Sigmoid colon (tissue), 6 donors: ENCODE measurements at regions not wholly inside any gene's neighbourhood (a gene's known extent, or its start where the extent isn't known, plus 50 kb on each side); places are given as distances from the start of the nearest gene placed in this dataset.

ENCODE experiments used
- DNase-seq: peaks from one replicate; pipeline ENCODE4 v3.0.0-alpha.2; 2019
- H3K27ac ChIP-seq, 4 donors: fragments of 200-600 bp; sonication (generic); one replicate each; pipeline ENCODE4 v1.5.1; 2016 to 2019; ENCODE audit warnings: mild to moderate bottlenecking in 1 of 4
- H3K27me3 ChIP-seq, 3 donors: fragments of 200-600 bp; sonication (generic); one replicate each; pipeline ENCODE4 v1.5.1; 2019; ENCODE audit warnings: mild to moderate bottlenecking in 1 of 3
- H3K36me3 ChIP-seq, 4 donors: fragments of 200-600 bp; sonication (generic); one replicate each; pipeline ENCODE4 v1.5.1; 2016 to 2019
- H3K4me1 ChIP-seq, 4 donors: fragments of 200-600 bp; sonication (generic); one replicate each; pipeline ENCODE4 v1.5.1; 2017 to 2019
- H3K4me3 ChIP-seq, 4 donors: fragments of 200-600 bp; sonication (generic); one replicate each; pipeline ENCODE4 v1.5.1; 2017 to 2019; ENCODE audit warnings: mild to moderate bottlenecking in 2 of 4, moderate library complexity in 1 of 4
- H3K9me3 ChIP-seq, 4 donors: fragments of 200-600 bp in 3 of 4; sonication (generic) in 3 of 4; one replicate each; pipeline versions ENCODE4 v1.5.1 to v1.6.1; 2013 to 2019
- CTCF ChIP-seq, 4 experiments: fragments of 450-650 bp in 3 of 4; fragments of 200-600 bp in 1 of 4; IDR thresholded peaks; one replicate each; pipeline ENCODE4 v1.5.1; 2016 to 2019; ENCODE audit warnings: antibody characterized with exemption in 4 of 4, mild to moderate bottlenecking in 3 of 4, moderate library complexity in 2 of 4
- EP300 ChIP-seq, 4 donors: sonication (generic); formaldehyde crosslinking; IDR thresholded peaks; one replicate each; pipeline ENCODE4 v1.6.1; 2017; ENCODE audit warnings: antibody characterized with exemption in 4 of 4
- POLR2A ChIP-seq, 2 donors: fragments of 450-650 bp; IDR thresholded peaks; one replicate each; pipeline ENCODE4 v1.6.1; 2016; ENCODE audit warnings: antibody characterized with exemption in 2 of 2, mild to moderate bottlenecking in 2 of 2, moderate library complexity in 2 of 2
- POLR2AphosphoS5 ChIP-seq, 4 donors: sonication (generic); formaldehyde crosslinking; IDR thresholded peaks; one replicate each; pipeline ENCODE4 v1.6.1; 2017; ENCODE audit warnings: antibody characterized with exemption in 4 of 4
- WGBS, 2 donors: extraction: QIAGEN DNeasy Blood & Tissue Kit; methylation state at CpG; one replicate each; pipeline ENCODE4 v1.1.7; 2013; 5-methylcytosine and 5-hydroxymethylcytosine counted together
- intact Hi-C: fragments of 100-400 bp; cut with DNase I; formaldehyde crosslinking; loops from one replicate; pipeline ENCODE4 v1.15.1; 2023
- donor health status: healthy with polysubstance abuse.
- donor health status: healthy.

- 71 to 82% methylated on average over 3 of the region's 3 CpGs for WGBS, 2 donors
- Histone ChIP-seq H3K4me1 (no peaks in the 10 kb centered on the region), H3K4me3 (no peak overlapping the region), H3K27ac (no peak overlapping the region), H3K27me3 (no peaks in the 10 kb centered on the region), H3K9me3 (no peaks in the 10 kb centered on the region), H3K36me3 (no peaks in the 10 kb centered on the region)
- intact Hi-C loops = no loop called here
- TF ChIP-seq POLR2AphosphoS5 (IDR thresholded peaks at IDR 0.05) (no peak), POLR2A (IDR thresholded peaks at IDR 0.05) (no peak), EP300 (IDR thresholded peaks at IDR 0.05) (no peak)
- no peak for DNase-seq
Measured at GRCh38 chr3:82085356-82085755, 323.9 kb upstream of the GBE1 start.

- H3K4me3 ChIP-seq = no peak overlapping the region
- H3K27me3 ChIP-seq = no peaks in the 10 kb centered on the region
- no peak overlapping the region for H3K27ac ChIP-seq
- WGBS, 2 donors = 73 to 87% methylated on average over 1 of the region's 1 CpG
- TF ChIP-seq CTCF (IDR thresholded peaks at IDR 0.05) = no peak
- TF ChIP-seq POLR2A (IDR thresholded peaks at IDR 0.05) = no peak
- TF ChIP-seq POLR2AphosphoS5 (IDR thresholded peaks at IDR 0.05) = no peak
- TF ChIP-seq EP300 (IDR thresholded peaks at IDR 0.05) = no peak
- H3K36me3 ChIP-seq = no peaks in the 10 kb centered on the region
- no peaks in the 10 kb centered on the region for H3K4me1 ChIP-seq
- no peaks in the 10 kb centered on the region for H3K9me3 ChIP-seq
- intact Hi-C loops = no loop called here
- no peak for DNase-seq
Measured at GRCh38 chr3:82084824-82085223, 323.4 kb upstream of the GBE1 start.

GRCh38 chr3:82082796-82083195, 321.4 kb upstream of the GBE1 start:
- no peak for DNase-seq
- H3K4me3 ChIP-seq = no peak overlapping the region

GRCh38 chr3:82081351-82081750, 319.9 kb upstream of the GBE1 start:
- Histone ChIP-seq H3K27me3 (no peaks in the 10 kb centered on the region), H3K36me3 (no peaks in the 10 kb centered on the region), H3K9me3 (no peaks in the 10 kb centered on the region), H3K27ac (no peak overlapping the region), H3K4me3 (no peak overlapping the region), H3K4me1 (no peaks in the 10 kb centered on the region)
- 74 to 88% methylated on average over 2 of the region's 2 CpGs for WGBS, 2 donors
- DNase-seq = no peak
- TF ChIP-seq CTCF (IDR thresholded peaks at IDR 0.05) = no peak
- no peak for TF ChIP-seq POLR2AphosphoS5 (IDR thresholded peaks at IDR 0.05)
- intact Hi-C loops = no loop called here

More at GRCh38 chr3:82082796-82083195, 321.4 kb upstream of the GBE1 start:
- TF ChIP-seq EP300 (IDR thresholded peaks at IDR 0.05) = no peak
- no peak for TF ChIP-seq POLR2A (IDR thresholded peaks at IDR 0.05)
- H3K27ac ChIP-seq = no peak overlapping the region
- H3K27me3 ChIP-seq = no peaks in the 10 kb centered on the region
- H3K36me3 ChIP-seq = no peaks in the 10 kb centered on the region
- H3K4me1 ChIP-seq = no peaks in the 10 kb centered on the region
- intact Hi-C loops = no loop called here
- H3K9me3 ChIP-seq = no peaks in the 10 kb centered on the region

- intact Hi-C loops = no loop called here
- no peak for TF ChIP-seq POLR2A (IDR thresholded peaks at IDR 0.05)
- no peak for TF ChIP-seq EP300 (IDR thresholded peaks at IDR 0.05)
- TF ChIP-seq POLR2AphosphoS5 (IDR thresholded peaks at IDR 0.05) = no peak
- no peak for TF ChIP-seq CTCF (IDR thresholded peaks at IDR 0.05)
- 67 to 74% methylated on average over 3 of the region's 3 CpGs for WGBS, 2 donors
- H3K4me1 ChIP-seq = no peaks in the 10 kb centered on the region
- no peak for DNase-seq
- no peak overlapping the region for H3K4me3 ChIP-seq
- no peaks in the 10 kb centered on the region for H3K36me3 ChIP-seq
- no peaks in the 10 kb centered on the region for H3K9me3 ChIP-seq
- H3K27ac ChIP-seq = no peak overlapping the region
- no peaks in the 10 kb centered on the region for H3K27me3 ChIP-seq
Measured at GRCh38 chr3:82080792-82081191, 319.3 kb upstream of the GBE1 start.

GRCh38 chr3:82080261-82080660, 318.8 kb upstream of the GBE1 start:
- no peak for TF ChIP-seq EP300 (IDR thresholded peaks at IDR 0.05)
- no peak for TF ChIP-seq POLR2AphosphoS5 (IDR thresholded peaks at IDR 0.05)
- TF ChIP-seq CTCF (IDR thresholded peaks at IDR 0.05) = no peak
- no peak overlapping the region for H3K27ac ChIP-seq
- no peaks in the 10 kb centered on the region for H3K36me3 ChIP-seq
- intact Hi-C loops = no loop called here
- H3K27me3 ChIP-seq = no peaks in the 10 kb centered on the region
- H3K9me3 ChIP-seq = no peaks in the 10 kb centered on the region
- DNase-seq = no peak
- H3K4me3 ChIP-seq = no peak overlapping the region
- 46 to 60% methylated on average over 3 of the region's 3 CpGs for WGBS, 2 donors
- no peaks in the 10 kb centered on the region for H3K4me1 ChIP-seq
